Heart right ventricle (tissue), 16 donors: ENCODE measurements at regions not wholly inside any gene's neighbourhood (a gene's known extent, or its start where the extent isn't known, plus 50 kb on each side); places are given as distances from the start of the nearest gene placed in this dataset.
A peak's percentile ranks its signal among the peaks of the same experiment; 100 is the strongest.
"Not testable (repeated sequence)": the region's sequence is repeated elsewhere in the genome, so short reads cannot be mapped to it uniquely, and the experiment has no call there.

ENCODE experiments used
- ATAC-seq, 8 donors: fragments of 200-7000 bp; cut with Tn5 transposase; one replicate each; pipeline ENCODE4 v1.9.1; 2020; ENCODE audit warnings: mild to moderate bottlenecking in 8 of 8, moderate library complexity in 8 of 8, moderate number of reproducible peaks in 1 of 8
- DNase-seq, 2 donors: peaks; one replicate each; pipeline ENCODE4 v3.0.0-alpha.2; 2020
- H3K27ac ChIP-seq, 10 donors: fragments of 200-600 bp; sonication (generic) in 2 of 10; one replicate each; pipeline versions ENCODE4 v1.5.0 to v1.8.0; 2020 to 2022; ENCODE audit warnings: mild to moderate bottlenecking in 3 of 10
- H3K27me3 ChIP-seq, 7 donors: fragments of 200-600 bp; one replicate each; pipeline ENCODE4 v1.8.0; 2021 to 2022; ENCODE audit warnings: mild to moderate bottlenecking in 2 of 7
- H3K36me3 ChIP-seq, 9 donors: fragments of 200-600 bp; sonication (generic) in 1 of 9; one replicate each; pipeline versions ENCODE4 v1.5.0 to v1.8.0; 2020 to 2022; ENCODE audit warnings: mild to moderate bottlenecking in 2 of 9
- H3K4me1 ChIP-seq, 9 donors: fragments of 200-600 bp; sonication (generic) in 1 of 9; one replicate each; pipeline versions ENCODE4 v1.5.0 to v1.8.0; 2020 to 2022; ENCODE audit warnings: mild to moderate bottlenecking in 4 of 9
- H3K4me3 ChIP-seq, 10 donors: fragments of 200-600 bp; sonication (generic) in 2 of 10; one replicate each; pipeline versions ENCODE4 v1.5.0 to v1.8.0; 2020 to 2022; ENCODE audit warnings: mild to moderate bottlenecking in 7 of 10, moderate library complexity in 2 of 10
- H3K9me3 ChIP-seq, 11 donors: fragments of 200-600 bp in 10 of 11; sonication (generic) in 2 of 11; one replicate each; pipeline versions ENCODE4 v1.5.0 to v1.8.0; 2013 to 2022; ENCODE audit warnings: mild to moderate bottlenecking in 2 of 11, control low read depth in 1 of 11, moderate library complexity in 1 of 11
- CTCF ChIP-seq, 9 donors: fragments of 200-600 bp; sonication (generic) in 2 of 9; IDR thresholded peaks; one replicate each; pipeline versions ENCODE4 v1.5.0 to v1.8.0; 2021 to 2022; ENCODE audit warnings: antibody characterized with exemption in 9 of 9, mild to moderate bottlenecking in 5 of 9, moderate library complexity in 1 of 9
- WGBS, 2 donors: extraction: QIAGEN DNeasy Blood & Tissue Kit; methylation state at CpG; one replicate each; pipeline ENCODE4 v1.1.7; 2013; ENCODE audit warnings: inconsistent platforms in 1 of 2; 5-methylcytosine and 5-hydroxymethylcytosine counted together
- intact Hi-C, 10 donors: fragments of 100-400 bp; cut with DNase I; formaldehyde crosslinking; loops; one replicate each; pipeline versions ENCODE4 v1.11.1 to v1.14.2; 2022
- donor health status: Arrhythmogenic right ventricular cardiomyopathy.
- donor health status: ischemic (EF 13 %, LVEDD 7.1; RV severe dilation, severe dysfunction).
- donor health status: healthy with polysubstance abuse.
- donor health status: DM: no; HTN: yes; CAD: no.
- donor health status: DM: no; HTN: no; CAD: no.
- donor health status: ischemic (EF 25% LVEDD 6.9; RV normal size, moderate dysfunction).
- donor health status: ischemic (EF 25% LVEDD 5.7; RV mildly dilated, moderate dysfunction).
- donor health status: healthy.
- donor health status: DM: yes; HTN: yes; CAD: no.
- donor health status: Ischemic cardiomyopathy.
- donor health status: ischemic (EF 35%, LVEDD 5.7; RV mildly dilated, moderate dysfunction).
- donor health status: nonischemic (EF 11% LVEDD 7.7; RV severe dilation, severe dysfunction).
- donor health status: DM: yes; HTN: yes; CAD: no.
- donor health status: PGD.
- donor health status: ischemic (EF 29% LVEDD 5.4; RV normal size, mild dysfunction).
- donor health status: nonischemic (EF 23%, LVEDD 6.1; RV moderate dilation, normal function).

GRCh38 chr13:111437856-111438547 lies 117.6 kb downstream of the TEX29 start:
- WGBS, 2 donors: 85 to 87% methylated on average over 26 of the region's 26 CpGs
- no peak for TF ChIP-seq CTCF (IDR thresholded peaks at IDR 0.05)

GRCh38 chr13:111440492-111440891 lies 120.0 kb downstream of the TEX29 start:
- intact Hi-C loops, H3K4me1 ChIP-seq, ATAC-seq, H3K4me3 ChIP-seq, DNase-seq, H3K9me3 ChIP-seq, H3K36me3 ChIP-seq, H3K27ac ChIP-seq: not testable (repeated sequence)
- WGBS, 2 donors: 52 to 73% methylated on average over 1 of the region's 1 CpG
- peak in 5 of 9 donors; percentile 8 to 23 (median 15) for TF ChIP-seq CTCF (IDR thresholded peaks at IDR 0.05)
- peaks cover 0 to 19% (median 6%) of the 10 kb centered on the region in 7 donors for H3K27me3 ChIP-seq

More at GRCh38 chr13:111437856-111438547, 117.6 kb downstream of the TEX29 start:
- no peaks in the 10 kb centered on the region for H3K4me1 ChIP-seq
- H3K36me3 ChIP-seq: no peaks in the 10 kb centered on the region
- H3K27me3 ChIP-seq: peaks cover 0 to 25% (median 12%) of the 10 kb centered on the region in 7 donors
- no peak for DNase-seq
- ATAC-seq: peak in 1 of 8 donors; percentile 50
- no peak overlapping the region for H3K4me3 ChIP-seq
- intact Hi-C loops: no loop called here
- H3K27ac ChIP-seq: no peak overlapping the region
- peaks cover 0 to 8% (median 0%) of the 10 kb centered on the region in 11 donors for H3K9me3 ChIP-seq

GRCh38 chr13:111443981-111444380 lies 123.5 kb downstream of the TEX29 start:
- H3K27ac ChIP-seq: no peak overlapping the region
- H3K36me3 ChIP-seq: no peaks in the 10 kb centered on the region
- intact Hi-C loops: no loop called here
- WGBS, 2 donors: 78% methylated on average over 2 of the region's 2 CpGs
- peaks cover 0 to 41% (median 12%) of the 10 kb centered on the region in 7 donors for H3K27me3 ChIP-seq
- no peak overlapping the region for H3K4me3 ChIP-seq
- no peak for TF ChIP-seq CTCF (IDR thresholded peaks at IDR 0.05)
- H3K9me3 ChIP-seq: peaks cover 0 to 32% (median 12%) of the 10 kb centered on the region in 11 donors
- H3K4me1 ChIP-seq: no peaks in the 10 kb centered on the region
- no peak for ATAC-seq
- DNase-seq: no peak

GRCh38 chr13:111448504-111448903 lies 128.1 kb downstream of the TEX29 start:
- no peak for TF ChIP-seq CTCF (IDR thresholded peaks at IDR 0.05)
- H3K4me3 ChIP-seq: no peak overlapping the region
- intact Hi-C loops: no loop called here
- peaks cover 0 to 33% (median 9%) of the 10 kb centered on the region in 11 donors for H3K9me3 ChIP-seq
- WGBS, 2 donors: 75 to 87% methylated on average over 7 of the region's 7 CpGs
- H3K4me1 ChIP-seq: no peaks in the 10 kb centered on the region
- ATAC-seq: no peak
- peaks cover 0 to 56% (median 8%) of the 10 kb centered on the region in 7 donors for H3K27me3 ChIP-seq
- H3K36me3 ChIP-seq: no peaks in the 10 kb centered on the region
- no peak overlapping the region for H3K27ac ChIP-seq
- no peak for DNase-seq
